Myocyte (in vitro differentiated cells): ENCODE measurements at regions not wholly inside any gene's neighbourhood (a gene's known extent, or its start where the extent isn't known, plus 50 kb on each side); places are given as distances from the start of the nearest gene placed in this dataset.
A peak's percentile ranks its signal among the peaks of the same experiment; 100 is the strongest.

ENCODE experiments used
- DNase-seq: peaks from one replicate; pipeline ENCODE4 v3.0.0-alpha.2; 2012; ENCODE audit warnings: low read depth

DNA sequence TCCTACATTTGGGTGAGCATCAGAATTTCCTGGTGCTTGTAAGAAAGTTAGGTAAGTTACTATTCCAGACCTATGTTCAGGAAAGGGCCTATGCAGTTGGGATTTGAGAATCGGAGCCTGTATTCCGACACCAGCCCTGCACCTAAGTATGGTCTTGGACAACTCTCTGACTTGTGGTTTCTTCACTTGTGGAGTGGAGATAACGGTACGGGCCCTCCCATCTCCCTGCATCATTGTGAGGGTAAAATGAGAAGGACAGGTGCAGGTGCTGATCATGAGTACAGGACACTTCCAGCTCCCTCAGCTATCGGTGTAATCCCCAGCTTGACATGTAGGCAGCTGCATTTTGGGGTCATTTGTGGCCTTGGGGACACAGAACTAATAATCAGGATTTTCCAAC is 138.3 kb upstream of the NAMPT start:
- peak; percentile 69 for DNase-seq

GRCh38 chr7:106421181-106421762 is 136.5 kb upstream of the NAMPT start:
- DNase-seq: peak; percentile 75

- no peak for DNase-seq
Observed at GRCh38 chr7:106420736-106421135, 136.0 kb upstream of the NAMPT start.

- DNase-seq: no peak
Observed at GRCh38 chr7:106420210-106420609, 135.4 kb upstream of the NAMPT start.

GRCh38 chr7:106419455-106420182 is 134.8 kb upstream of the NAMPT start:
- no peak for DNase-seq

GRCh38 chr7:106418526-106418925 is 133.7 kb upstream of the NAMPT start:
- DNase-seq: peak; percentile 88

DNA sequence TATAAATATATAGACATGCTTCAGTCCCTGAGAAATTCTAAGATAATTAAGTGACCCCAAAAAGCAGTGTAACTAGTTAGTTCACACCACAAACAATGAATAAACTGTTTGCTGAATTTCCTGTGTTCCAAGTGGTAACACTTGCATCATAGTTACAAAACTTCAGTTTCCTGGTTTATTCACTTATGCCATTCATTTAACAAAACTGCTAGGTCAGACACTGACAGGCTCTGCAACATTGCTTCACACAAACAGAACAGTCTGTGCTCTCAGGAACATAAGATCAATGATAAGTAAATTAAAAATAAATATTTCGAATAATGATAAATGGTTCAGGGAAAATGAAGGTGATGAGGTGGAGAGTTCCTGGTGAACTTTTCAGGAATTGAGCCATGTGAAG is 133.3 kb upstream of the NAMPT start:
- DNase-seq: no peak

GRCh38 chr7:106417273-106417902 is 132.6 kb upstream of the NAMPT start:
- DNase-seq: peak; percentile 67

DNA sequence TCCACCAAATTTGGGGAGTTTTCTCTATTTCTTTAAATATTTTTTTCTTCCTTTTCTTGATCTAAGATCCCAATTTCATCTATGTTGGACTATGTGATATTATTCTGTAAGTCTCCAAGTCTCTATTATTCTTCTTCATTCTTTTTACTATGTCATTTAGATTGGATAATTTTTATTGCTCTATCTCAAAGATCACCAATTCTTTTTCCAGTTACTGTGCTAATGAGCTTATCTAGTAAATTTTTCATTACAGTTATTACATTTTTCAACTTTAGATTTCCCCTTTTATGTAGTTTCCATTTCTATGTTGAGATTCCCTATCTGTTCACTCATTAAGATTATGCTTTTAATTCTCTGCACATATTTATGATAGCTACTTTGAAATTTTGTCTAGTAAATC is 131.6 kb upstream of the NAMPT start:
- no peak for DNase-seq

DNA sequence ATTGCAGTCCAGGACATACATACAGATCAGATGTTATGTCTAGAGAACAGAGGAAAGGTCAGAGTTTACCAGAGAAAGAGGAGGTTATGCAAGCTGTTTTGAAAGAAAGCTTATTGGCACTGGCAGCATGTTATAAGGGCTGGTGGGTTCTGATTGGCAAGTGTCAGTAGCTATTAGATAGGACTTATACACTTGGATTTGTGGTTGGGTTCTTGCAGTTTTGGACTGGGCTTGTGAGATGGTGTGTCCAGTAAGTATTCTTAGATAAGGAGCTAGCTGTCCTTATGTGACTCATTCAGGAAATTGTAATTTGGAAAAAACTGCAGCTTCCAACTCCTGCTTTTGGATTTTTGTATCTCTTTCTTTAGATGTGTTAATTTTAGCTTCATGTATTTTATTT is 130.7 kb upstream of the NAMPT start:
- no peak for DNase-seq

DNA sequence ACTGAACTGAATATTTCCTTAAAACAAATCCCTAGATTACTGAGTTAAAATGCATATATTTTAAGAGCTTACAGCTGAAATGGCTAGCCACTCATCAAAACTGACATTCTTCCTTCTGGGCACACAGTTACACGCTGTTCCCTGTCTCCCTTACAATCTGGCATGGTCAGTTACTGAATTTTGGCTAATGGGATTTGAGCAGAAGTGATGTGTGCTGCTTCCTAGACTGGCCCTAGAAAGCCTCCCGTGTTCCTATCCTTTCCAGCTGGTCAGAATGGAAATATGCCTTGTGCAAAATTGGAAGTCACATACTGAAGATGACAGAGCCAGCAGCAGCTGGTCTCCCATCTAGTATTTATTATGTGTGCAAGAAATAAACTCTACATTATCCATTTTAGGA is 128.7 kb upstream of the NAMPT start:
- DNase-seq: no peak

DNA sequence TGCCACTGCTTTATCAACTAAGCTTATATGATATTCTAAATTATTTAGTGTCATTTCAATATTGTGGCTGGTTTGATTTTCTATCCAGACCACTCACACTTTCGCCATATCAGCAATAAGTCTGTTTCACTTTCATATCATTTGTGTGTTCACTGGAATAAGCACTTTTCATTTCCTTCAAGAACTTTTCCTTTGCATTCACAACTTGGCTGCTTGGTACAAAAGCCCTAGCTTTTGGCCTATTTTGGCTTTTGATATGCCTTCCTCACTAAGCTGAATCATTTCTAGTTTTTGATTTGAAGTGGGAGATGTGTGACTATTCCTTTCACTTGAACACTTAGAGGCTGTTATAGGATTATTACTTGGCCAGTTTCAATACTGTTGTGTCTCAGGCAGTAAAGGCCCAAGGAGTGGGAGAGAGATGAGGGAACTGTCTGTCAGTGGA is 120.9 kb upstream of the NAMPT start:
- DNase-seq: no peak

- DNase-seq: no peak
Observed at GRCh38 chr7:106402898-106403297, 118.1 kb upstream of the NAMPT start.

- DNase-seq: no peak
Observed at GRCh38 chr7:106400923-106401322, 116.1 kb upstream of the NAMPT start.

DNA sequence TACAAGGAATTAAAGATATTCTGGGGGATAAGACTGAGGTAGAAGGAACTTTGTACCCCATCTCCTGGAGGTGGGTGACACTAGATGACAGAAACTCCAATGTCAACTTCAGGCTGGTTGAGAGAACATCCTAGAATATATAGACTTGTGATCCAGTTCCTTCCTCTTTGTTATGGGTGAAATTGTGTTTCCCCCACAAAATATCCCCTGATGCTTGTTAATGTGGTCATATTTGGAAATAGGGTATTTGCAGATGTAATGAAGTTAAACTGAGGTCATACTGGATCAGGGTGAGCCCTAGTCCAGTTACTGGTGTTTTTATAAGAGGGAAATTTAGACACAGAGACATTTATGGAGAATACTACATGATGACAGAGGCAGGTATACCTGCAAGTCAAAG is 114.0 kb upstream of the NAMPT start:
- DNase-seq: no peak

DNA sequence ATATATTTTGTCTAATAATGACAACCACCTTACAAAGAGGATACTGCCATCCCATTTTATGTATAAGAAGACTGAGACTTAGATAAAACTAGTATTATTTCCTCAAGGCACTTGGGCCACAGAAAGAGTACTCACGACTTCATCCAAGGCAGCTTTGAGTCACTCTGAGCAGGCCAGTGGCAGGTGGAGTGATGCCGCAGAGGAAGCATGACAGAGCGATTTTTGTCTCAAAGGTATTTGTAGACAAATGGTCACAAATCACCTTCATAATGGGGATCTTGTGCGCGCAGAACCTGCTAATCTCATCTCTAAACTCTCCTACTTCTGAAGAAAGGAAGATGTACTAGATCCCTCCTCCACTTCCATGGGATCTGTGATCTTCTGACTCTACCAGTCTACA is 113.2 kb upstream of the NAMPT start:
- no peak for DNase-seq

- DNase-seq: no peak
Observed at GRCh38 chr7:106394526-106394925, 109.7 kb upstream of the NAMPT start.

- no peak for DNase-seq
Observed at GRCh38 chr7:106393564-106394251, 108.9 kb upstream of the NAMPT start.

DNA sequence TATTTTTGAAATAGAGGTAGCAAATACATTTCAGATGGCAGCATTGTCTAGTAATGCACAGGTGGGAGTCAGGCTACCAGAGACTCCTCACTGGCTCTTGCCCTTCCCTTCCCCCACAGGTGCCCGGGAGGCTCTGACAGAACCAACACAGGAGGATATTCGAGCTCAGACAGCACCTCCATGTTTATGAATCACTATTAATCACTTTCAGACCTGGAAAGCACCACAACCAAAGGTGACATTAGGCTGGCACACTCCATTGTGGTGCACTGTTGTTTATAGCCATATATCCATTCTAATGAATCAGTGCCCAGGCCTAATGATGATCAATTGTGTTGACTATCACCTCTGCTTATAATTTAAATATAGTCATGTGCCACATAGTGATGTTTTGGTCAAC is 107.8 kb upstream of the NAMPT start:
- no peak for DNase-seq

DNA sequence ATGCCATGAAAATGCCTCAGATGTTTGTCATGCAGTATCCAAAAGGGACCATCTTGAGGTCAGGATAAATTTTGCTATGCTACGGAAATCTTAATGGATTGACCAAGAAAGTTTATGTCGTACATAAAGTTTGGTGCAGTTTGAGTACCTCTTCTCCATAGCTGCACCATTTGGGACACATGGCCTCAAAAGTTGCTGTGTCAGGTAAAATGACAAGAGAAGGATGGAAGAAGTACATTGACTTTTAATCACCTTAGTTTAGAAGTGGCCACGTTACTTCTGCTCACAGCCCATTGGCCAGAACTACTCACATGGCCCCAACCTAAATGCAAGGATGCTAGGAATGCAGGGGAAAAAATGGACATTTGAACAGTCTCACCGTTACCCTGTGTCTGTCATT is 107.4 kb upstream of the NAMPT start:
- no peak for DNase-seq

DNA sequence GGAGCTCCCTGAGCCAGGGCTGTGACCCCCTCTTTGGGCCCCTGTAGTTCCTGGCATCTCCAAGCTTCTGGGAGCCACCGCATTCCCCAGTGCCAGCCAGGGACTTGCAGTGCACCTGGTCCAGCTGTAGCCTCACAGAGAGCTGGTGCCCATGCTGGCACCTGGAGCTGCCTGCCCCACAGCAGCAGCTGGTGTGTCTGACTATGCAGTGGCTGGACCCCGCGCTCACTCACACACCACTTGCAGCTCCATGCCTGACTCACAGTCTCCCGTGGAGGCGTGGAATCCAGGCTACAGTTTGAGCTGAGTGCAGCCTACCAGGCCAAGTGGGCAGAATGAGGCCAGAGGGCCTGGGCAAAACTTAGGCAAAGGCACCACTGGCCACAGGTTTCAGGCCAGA is 102.2 kb upstream of the NAMPT start:
- DNase-seq: no peak

DNA sequence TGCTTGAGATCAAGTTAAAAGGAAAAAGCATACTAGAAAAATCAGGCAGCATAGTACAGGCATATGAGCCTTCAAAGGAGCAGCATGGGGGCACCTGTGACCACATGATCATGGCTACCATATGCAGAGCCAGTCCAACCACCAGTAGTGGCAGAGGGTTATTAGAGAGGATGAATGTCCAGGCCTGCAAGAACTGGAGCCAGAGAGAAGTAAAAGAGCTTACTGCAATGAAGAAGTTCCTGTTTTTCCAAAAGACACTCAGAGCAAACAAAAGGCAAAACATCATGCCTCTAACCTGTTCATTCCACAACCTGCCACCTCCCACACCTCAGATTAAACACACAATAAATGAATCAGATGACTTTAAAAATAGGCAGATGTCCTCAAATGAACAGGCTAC is 99.6 kb upstream of the NAMPT start:
- DNase-seq: no peak
